ENCODE measurements at regions not wholly inside any gene's neighbourhood (a gene's known extent, or its start where the extent isn't known, plus 50 kb on each side); places are given as distances from the start of the nearest gene placed in this dataset.
A peak's percentile ranks its signal among the peaks of the same experiment; 100 is the strongest.

- H3K36me3 ChIP-seq (ENCODE audit: control insufficient read depth in 2 of 2, insufficient read depth in 2 of 2, low read length in 1 of 2) = no peaks in the 10 kb centered on the region
- H3K4me1 ChIP-seq (ENCODE audit: control insufficient read depth in 2 of 2, insufficient read depth in 2 of 2, low read length in 1 of 2) = peaks cover 0 to 3% of the 10 kb centered on the region in 2 donors
- peak overlapping the region in 1 of 2 donors; percentile 45 for H3K27ac ChIP-seq (ENCODE audit: low read depth in 2 of 2, low read length in 1 of 2)
- 54 to 63% methylated on average over 6 of the region's 6 CpGs for WGBS, 2 donors
- no peaks in the 10 kb centered on the region for H3K9me3 ChIP-seq (ENCODE audit: control insufficient read depth in 2 of 2, insufficient read depth in 1 of 2, low read depth in 1 of 2, low read length in 1 of 2)
- no peaks in the 10 kb centered on the region for H3K27me3 ChIP-seq (ENCODE audit: control insufficient read depth in 1 of 2, insufficient read depth in 2 of 2, low read length in 2 of 2)
- H3K4me3 ChIP-seq (ENCODE audit: low read depth in 1 of 2, low read length in 2 of 2) = no peak overlapping the region
These were observed 359.9 kb downstream of the TNS1 start for GRCh38 chr2:217642944-217643343.

GRCh38 chr2:217641960-217642359 lies 360.8 kb downstream of the TNS1 start:
- Histone ChIP-seq H3K9me3 (ENCODE audit: control insufficient read depth in 2 of 2, insufficient read depth in 1 of 2, low read depth in 1 of 2, low read length in 1 of 2) (no peaks in the 10 kb centered on the region), H3K36me3 (ENCODE audit: control insufficient read depth in 2 of 2, insufficient read depth in 2 of 2, low read length in 1 of 2) (no peaks in the 10 kb centered on the region), H3K4me3 (ENCODE audit: low read depth in 1 of 2, low read length in 2 of 2) (no peak overlapping the region), H3K4me1 (ENCODE audit: control insufficient read depth in 2 of 2, insufficient read depth in 2 of 2, low read length in 1 of 2) (peaks cover 0 to 3% of the 10 kb centered on the region in 2 donors), H3K27me3 (ENCODE audit: control insufficient read depth in 1 of 2, insufficient read depth in 2 of 2, low read length in 2 of 2) (no peaks in the 10 kb centered on the region), H3K27ac (ENCODE audit: low read depth in 2 of 2, low read length in 1 of 2) (peak overlapping the region in 1 of 2 donors; percentile 25)
- WGBS, 2 donors = 64 to 68% methylated on average over 2 of the region's 2 CpGs

GRCh38 chr2:217639481-217639880 lies 363.3 kb downstream of the TNS1 start:
- WGBS, 2 donors = 78 to 79% methylated on average over 2 of the region's 2 CpGs
- no peaks in the 10 kb centered on the region for H3K9me3 ChIP-seq (ENCODE audit: control insufficient read depth in 2 of 2, insufficient read depth in 1 of 2, low read depth in 1 of 2, low read length in 1 of 2)
- no peak overlapping the region for H3K27ac ChIP-seq (ENCODE audit: low read depth in 2 of 2, low read length in 1 of 2)

GRCh38 chr2:217638533-217638932 lies 364.3 kb downstream of the TNS1 start:
- Histone ChIP-seq H3K4me3 (ENCODE audit: low read depth in 1 of 2, low read length in 2 of 2) (no peak overlapping the region), H3K4me1 (ENCODE audit: control insufficient read depth in 2 of 2, insufficient read depth in 2 of 2, low read length in 1 of 2) (no peaks in the 10 kb centered on the region), H3K27me3 (ENCODE audit: control insufficient read depth in 1 of 2, insufficient read depth in 2 of 2, low read length in 2 of 2) (no peaks in the 10 kb centered on the region), H3K36me3 (ENCODE audit: control insufficient read depth in 2 of 2, insufficient read depth in 2 of 2, low read length in 1 of 2) (no peaks in the 10 kb centered on the region), H3K9me3 (ENCODE audit: control insufficient read depth in 2 of 2, insufficient read depth in 1 of 2, low read depth in 1 of 2, low read length in 1 of 2) (no peaks in the 10 kb centered on the region), H3K27ac (ENCODE audit: low read depth in 2 of 2, low read length in 1 of 2) (no peak overlapping the region)
- 95% methylated on average over 4 of the region's 4 CpGs for WGBS, 2 donors

More at GRCh38 chr2:217639481-217639880, 363.3 kb downstream of the TNS1 start:
- H3K36me3 ChIP-seq (ENCODE audit: control insufficient read depth in 2 of 2, insufficient read depth in 2 of 2, low read length in 1 of 2) = no peaks in the 10 kb centered on the region
- peaks cover 0 to 3% of the 10 kb centered on the region in 2 donors for H3K4me1 ChIP-seq (ENCODE audit: control insufficient read depth in 2 of 2, insufficient read depth in 2 of 2, low read length in 1 of 2)
- no peaks in the 10 kb centered on the region for H3K27me3 ChIP-seq (ENCODE audit: control insufficient read depth in 1 of 2, insufficient read depth in 2 of 2, low read length in 2 of 2)
- H3K4me3 ChIP-seq (ENCODE audit: low read depth in 1 of 2, low read length in 2 of 2) = no peak overlapping the region

- 65 to 72% methylated on average over 2 of the region's 2 CpGs for WGBS, 2 donors
- Histone ChIP-seq H3K4me1 (ENCODE audit: control insufficient read depth in 2 of 2, insufficient read depth in 2 of 2, low read length in 1 of 2) (no peaks in the 10 kb centered on the region), H3K9me3 (ENCODE audit: control insufficient read depth in 2 of 2, insufficient read depth in 1 of 2, low read depth in 1 of 2, low read length in 1 of 2) (no peaks in the 10 kb centered on the region), H3K36me3 (ENCODE audit: control insufficient read depth in 2 of 2, insufficient read depth in 2 of 2, low read length in 1 of 2) (no peaks in the 10 kb centered on the region), H3K27ac (ENCODE audit: low read depth in 2 of 2, low read length in 1 of 2) (no peak overlapping the region), H3K4me3 (ENCODE audit: low read depth in 1 of 2, low read length in 2 of 2) (no peak overlapping the region), H3K27me3 (ENCODE audit: control insufficient read depth in 1 of 2, insufficient read depth in 2 of 2, low read length in 2 of 2) (no peaks in the 10 kb centered on the region)
These were observed 364.8 kb downstream of the TNS1 start for GRCh38 chr2:217638031-217638430.

- Histone ChIP-seq H3K27me3 (ENCODE audit: control insufficient read depth in 1 of 2, insufficient read depth in 2 of 2, low read length in 2 of 2) (no peaks in the 10 kb centered on the region), H3K4me1 (ENCODE audit: control insufficient read depth in 2 of 2, insufficient read depth in 2 of 2, low read length in 1 of 2) (no peaks in the 10 kb centered on the region), H3K4me3 (ENCODE audit: low read depth in 1 of 2, low read length in 2 of 2) (no peak overlapping the region), H3K36me3 (ENCODE audit: control insufficient read depth in 2 of 2, insufficient read depth in 2 of 2, low read length in 1 of 2) (no peaks in the 10 kb centered on the region), H3K9me3 (ENCODE audit: control insufficient read depth in 2 of 2, insufficient read depth in 1 of 2, low read depth in 1 of 2, low read length in 1 of 2) (no peaks in the 10 kb centered on the region), H3K27ac (ENCODE audit: low read depth in 2 of 2, low read length in 1 of 2) (no peak overlapping the region)
- 82 to 83% methylated on average over 9 of the region's 9 CpGs for WGBS, 2 donors
These were observed 365.7 kb downstream of the TNS1 start for GRCh38 chr2:217636991-217637561.

GRCh38 chr2:217636578-217636977 lies 366.2 kb downstream of the TNS1 start:
- WGBS, 2 donors = 86 to 88% methylated on average over 5 of the region's 5 CpGs

GRCh38 chr2:217634871-217635270 lies 367.9 kb downstream of the TNS1 start:
- Histone ChIP-seq H3K27me3 (ENCODE audit: control insufficient read depth in 1 of 2, insufficient read depth in 2 of 2, low read length in 2 of 2) (no peaks in the 10 kb centered on the region), H3K27ac (ENCODE audit: low read depth in 2 of 2, low read length in 1 of 2) (no peak overlapping the region), H3K4me1 (ENCODE audit: control insufficient read depth in 2 of 2, insufficient read depth in 2 of 2, low read length in 1 of 2) (no peaks in the 10 kb centered on the region), H3K9me3 (ENCODE audit: control insufficient read depth in 2 of 2, insufficient read depth in 1 of 2, low read depth in 1 of 2, low read length in 1 of 2) (no peaks in the 10 kb centered on the region), H3K4me3 (ENCODE audit: low read depth in 1 of 2, low read length in 2 of 2) (no peak overlapping the region), H3K36me3 (ENCODE audit: control insufficient read depth in 2 of 2, insufficient read depth in 2 of 2, low read length in 1 of 2) (no peaks in the 10 kb centered on the region)
- WGBS, 2 donors = 64 to 67% methylated on average over 1 of the region's 1 CpG

More at GRCh38 chr2:217636578-217636977, 366.2 kb downstream of the TNS1 start:
- no peaks in the 10 kb centered on the region for H3K9me3 ChIP-seq (ENCODE audit: control insufficient read depth in 2 of 2, insufficient read depth in 1 of 2, low read depth in 1 of 2, low read length in 1 of 2)
- H3K27ac ChIP-seq (ENCODE audit: low read depth in 2 of 2, low read length in 1 of 2) = no peak overlapping the region
- H3K27me3 ChIP-seq (ENCODE audit: control insufficient read depth in 1 of 2, insufficient read depth in 2 of 2, low read length in 2 of 2) = no peaks in the 10 kb centered on the region
- H3K4me1 ChIP-seq (ENCODE audit: control insufficient read depth in 2 of 2, insufficient read depth in 2 of 2, low read length in 1 of 2) = no peaks in the 10 kb centered on the region
- H3K36me3 ChIP-seq (ENCODE audit: control insufficient read depth in 2 of 2, insufficient read depth in 2 of 2, low read length in 1 of 2) = no peaks in the 10 kb centered on the region
- H3K4me3 ChIP-seq (ENCODE audit: low read depth in 1 of 2, low read length in 2 of 2) = no peak overlapping the region

- 69 to 78% methylated on average over 1 of the region's 1 CpG for WGBS, 2 donors
- Histone ChIP-seq H3K4me1 (ENCODE audit: control insufficient read depth in 2 of 2, insufficient read depth in 2 of 2, low read length in 1 of 2) (no peaks in the 10 kb centered on the region), H3K4me3 (ENCODE audit: low read depth in 1 of 2, low read length in 2 of 2) (no peak overlapping the region), H3K9me3 (ENCODE audit: control insufficient read depth in 2 of 2, insufficient read depth in 1 of 2, low read depth in 1 of 2, low read length in 1 of 2) (no peaks in the 10 kb centered on the region), H3K27me3 (ENCODE audit: control insufficient read depth in 1 of 2, insufficient read depth in 2 of 2, low read length in 2 of 2) (no peaks in the 10 kb centered on the region), H3K27ac (ENCODE audit: low read depth in 2 of 2, low read length in 1 of 2) (no peak overlapping the region), H3K36me3 (ENCODE audit: control insufficient read depth in 2 of 2, insufficient read depth in 2 of 2, low read length in 1 of 2) (no peaks in the 10 kb centered on the region)
These were observed 370.8 kb downstream of the TNS1 start for GRCh38 chr2:217632043-217632442.

- Histone ChIP-seq H3K27ac (ENCODE audit: low read depth in 2 of 2, low read length in 1 of 2) (no peak overlapping the region), H3K27me3 (ENCODE audit: control insufficient read depth in 1 of 2, insufficient read depth in 2 of 2, low read length in 2 of 2) (no peaks in the 10 kb centered on the region), H3K36me3 (ENCODE audit: control insufficient read depth in 2 of 2, insufficient read depth in 2 of 2, low read length in 1 of 2) (no peaks in the 10 kb centered on the region), H3K4me3 (ENCODE audit: low read depth in 1 of 2, low read length in 2 of 2) (no peak overlapping the region), H3K9me3 (ENCODE audit: control insufficient read depth in 2 of 2, insufficient read depth in 1 of 2, low read depth in 1 of 2, low read length in 1 of 2) (no peaks in the 10 kb centered on the region), H3K4me1 (ENCODE audit: control insufficient read depth in 2 of 2, insufficient read depth in 2 of 2, low read length in 1 of 2) (no peaks in the 10 kb centered on the region)
- WGBS, 2 donors = 76 to 83% methylated on average over 10 of the region's 10 CpGs
These were observed 371.7 kb downstream of the TNS1 start for GRCh38 chr2:217631115-217631514.
